ENCODE measurements at regions not wholly inside any gene's neighbourhood (a gene's known extent, or its start where the extent isn't known, plus 50 kb on each side); places are given as distances from the start of the nearest gene placed in this dataset.
A peak's percentile ranks its signal among the peaks of the same experiment; 100 is the strongest.

GRCh38 chr5:56498759-56499395, 265.7 kb upstream of the ANKRD55 start:
- H3K9me3 ChIP-seq, result no peaks in the 10 kb centered on the region
- H3K4me1 ChIP-seq, result peaks cover 0 to 5% (median 0%) of the 10 kb centered on the region in 4 donors
- no peak overlapping the region for H3K4me3 ChIP-seq
- no peaks in the 10 kb centered on the region for H3K36me3 ChIP-seq
- H3K27me3 ChIP-seq, result no peaks in the 10 kb centered on the region
- H3K27ac ChIP-seq, result no peak overlapping the region
- WGBS, 5 donors, result 92 to 97% (median 95%) methylated on average over 13 to 24 of the region's 24 CpGs
- TF ChIP-seq CTCF (IDR thresholded peaks at IDR 0.05) (no peak), POLR2A (IDR thresholded peaks at IDR 0.05) (no peak), EP300 (IDR thresholded peaks at IDR 0.05) (no peak)
- intact Hi-C loops (cut with DNase I; ENCODE audit: low total_unique reads), result no loop called here
- DNase-seq, result no peak

GRCh38 chr5:56496581-56497063, 263.5 kb upstream of the ANKRD55 start:
- no peak overlapping the region for H3K4me3 ChIP-seq
- TF ChIP-seq EP300 (IDR thresholded peaks at IDR 0.05) (no peak), CTCF (IDR thresholded peaks at IDR 0.05) (no peak), POLR2AphosphoS5 (IDR thresholded peaks at IDR 0.05) (no peak), POLR2A (IDR thresholded peaks at IDR 0.05) (no peak)

GRCh38 chr5:56494300-56494731, 261.2 kb upstream of the ANKRD55 start:
- peak in 1 of 2 donors; percentile 59 for DNase-seq
- Histone ChIP-seq H3K4me3 (no peak overlapping the region), H3K36me3 (no peaks in the 10 kb centered on the region), H3K9me3 (no peaks in the 10 kb centered on the region), H3K4me1 (peaks cover 0 to 4% (median 0%) of the 10 kb centered on the region in 4 donors), H3K27me3 (no peaks in the 10 kb centered on the region), H3K27ac (no peak overlapping the region)
- 46 to 74% (median 62%) methylated on average over 7 of the region's 7 CpGs for WGBS, 5 donors
- TF ChIP-seq EP300 (IDR thresholded peaks at IDR 0.05) (no peak), POLR2AphosphoS5 (IDR thresholded peaks at IDR 0.05) (no peak), POLR2A (IDR thresholded peaks at IDR 0.05) (no peak)
- intact Hi-C loops (cut with DNase I; ENCODE audit: low total_unique reads), result no loop called here

More at GRCh38 chr5:56496581-56497063, 263.5 kb upstream of the ANKRD55 start:
- DNase-seq, result no peak
- intact Hi-C loops (cut with DNase I; ENCODE audit: low total_unique reads), result no loop called here
- Histone ChIP-seq H3K36me3 (no peaks in the 10 kb centered on the region), H3K9me3 (no peaks in the 10 kb centered on the region), H3K27me3 (no peaks in the 10 kb centered on the region), H3K4me1 (no peaks in the 10 kb centered on the region), H3K27ac (no peak overlapping the region)
- 57 to 78% (median 69%) methylated on average over 5 of the region's 5 CpGs for WGBS, 5 donors

GRCh38 chr5:56493766-56494165, 260.6 kb upstream of the ANKRD55 start:
- intact Hi-C loops (cut with DNase I; ENCODE audit: low total_unique reads), result no loop called here

More at GRCh38 chr5:56493766-56494165, 260.6 kb upstream of the ANKRD55 start:
- TF ChIP-seq CTCF (IDR thresholded peaks at IDR 0.05) (no peak), EP300 (IDR thresholded peaks at IDR 0.05) (no peak), POLR2AphosphoS5 (IDR thresholded peaks at IDR 0.05) (no peak), POLR2A (IDR thresholded peaks at IDR 0.05) (no peak)
- 92 to 94% (median 94%) methylated on average over 7 of the region's 7 CpGs for WGBS, 5 donors
- Histone ChIP-seq H3K36me3 (no peaks in the 10 kb centered on the region), H3K4me1 (peaks cover 0 to 4% (median 0%) of the 10 kb centered on the region in 4 donors), H3K27me3 (no peaks in the 10 kb centered on the region), H3K9me3 (no peaks in the 10 kb centered on the region), H3K27ac (no peak overlapping the region), H3K4me3 (no peak overlapping the region)
- no peak for DNase-seq

All from stomach (tissue), 8 donors.